CD4-positive, alpha-beta T cell treated with Interleukin-6 at 100 ng/mL for 8 hours (primary cell): ENCODE measurements at regions not wholly inside any gene's neighbourhood (a gene's known extent, or its start where the extent isn't known, plus 50 kb on each side); places are given as distances from the start of the nearest gene placed in this dataset.
"Not testable (repeated sequence)": the region's sequence is repeated elsewhere in the genome, so short reads cannot be mapped to it uniquely, and the experiment has no call there.

Experiments
- DNase-seq: peaks from one replicate; pipeline ENCODE4 v3.0.0-alpha.2; 2020; ENCODE audit warnings: mixed read lengths, low spot score

DNA sequence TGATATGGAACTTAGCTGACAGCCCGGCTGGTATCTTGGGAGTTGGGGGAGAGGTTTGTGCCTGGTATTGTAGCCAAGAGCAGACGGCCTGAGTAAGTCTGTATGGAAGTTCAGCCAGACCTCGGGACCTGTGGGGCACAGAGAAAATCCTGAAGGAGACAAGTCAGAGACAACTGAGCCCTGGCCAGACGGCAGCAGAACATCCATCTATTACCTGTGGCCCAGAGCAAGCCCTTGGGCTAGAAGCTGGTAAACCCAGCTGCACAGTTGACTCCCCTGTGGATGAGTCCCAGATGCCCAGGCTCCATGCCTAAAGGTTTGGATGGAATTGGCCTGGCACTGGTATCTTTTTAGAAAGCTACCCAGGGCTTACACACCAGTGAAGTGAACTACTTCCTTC lies 70.4 kb upstream of the DLG1 start:
- DNase-seq: no peak

DNA sequence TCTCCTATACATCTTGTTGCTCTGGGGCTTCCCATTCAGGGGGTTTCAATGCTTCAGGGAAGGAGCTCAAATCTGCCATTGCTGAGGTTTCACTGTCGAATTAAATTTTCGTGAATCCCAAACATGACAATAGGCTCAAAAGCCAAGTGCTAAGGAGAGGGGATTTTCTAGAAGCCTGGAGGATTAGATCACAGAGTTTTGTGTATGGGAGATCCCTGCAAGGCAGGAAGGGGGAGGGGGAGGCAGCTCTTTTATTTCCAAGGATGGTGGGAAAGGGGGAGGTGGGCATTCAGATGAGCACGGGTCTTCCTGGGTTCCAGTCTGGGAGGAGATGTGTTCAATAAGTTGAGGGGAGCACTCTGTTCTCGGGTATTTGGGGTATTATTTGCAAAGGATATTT lies 69.9 kb upstream of the DLG1 start:
- no peak for DNase-seq

DNA sequence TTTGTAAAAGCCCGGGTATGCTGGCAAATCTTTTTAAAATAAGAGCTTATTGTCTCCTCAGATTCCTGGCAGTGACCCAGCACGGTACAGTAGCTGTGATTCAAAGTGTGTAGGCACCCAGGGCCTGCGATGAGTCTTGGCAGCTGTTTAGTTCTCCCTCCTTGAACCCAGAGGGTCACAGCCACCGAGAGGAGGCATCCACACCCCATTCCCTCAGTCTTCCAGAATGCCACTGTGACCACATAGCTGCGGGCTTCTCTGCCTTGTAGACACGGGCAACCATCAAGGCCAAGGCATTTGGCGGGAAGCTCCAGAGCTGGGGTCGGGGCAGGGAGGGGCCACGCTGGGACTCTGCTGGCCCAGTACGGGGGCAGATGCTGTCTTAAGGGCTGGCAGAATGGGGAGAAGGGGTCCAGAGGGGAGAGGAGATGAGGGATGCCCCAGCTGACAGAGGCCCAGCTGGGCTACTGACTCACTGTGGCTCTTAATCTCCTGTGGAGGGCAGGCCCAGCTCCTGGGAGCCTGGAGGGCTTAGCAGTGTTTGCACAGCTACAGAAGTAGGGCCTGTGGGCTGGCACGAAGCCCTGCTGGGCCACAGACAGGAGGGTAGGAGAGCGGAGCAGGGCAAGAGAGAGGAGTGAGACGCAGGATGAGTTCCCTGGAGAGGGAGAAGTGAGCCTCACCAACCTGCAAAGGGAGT lies 68.8 kb upstream of the DLG1 start:
- no peak for DNase-seq

DNA sequence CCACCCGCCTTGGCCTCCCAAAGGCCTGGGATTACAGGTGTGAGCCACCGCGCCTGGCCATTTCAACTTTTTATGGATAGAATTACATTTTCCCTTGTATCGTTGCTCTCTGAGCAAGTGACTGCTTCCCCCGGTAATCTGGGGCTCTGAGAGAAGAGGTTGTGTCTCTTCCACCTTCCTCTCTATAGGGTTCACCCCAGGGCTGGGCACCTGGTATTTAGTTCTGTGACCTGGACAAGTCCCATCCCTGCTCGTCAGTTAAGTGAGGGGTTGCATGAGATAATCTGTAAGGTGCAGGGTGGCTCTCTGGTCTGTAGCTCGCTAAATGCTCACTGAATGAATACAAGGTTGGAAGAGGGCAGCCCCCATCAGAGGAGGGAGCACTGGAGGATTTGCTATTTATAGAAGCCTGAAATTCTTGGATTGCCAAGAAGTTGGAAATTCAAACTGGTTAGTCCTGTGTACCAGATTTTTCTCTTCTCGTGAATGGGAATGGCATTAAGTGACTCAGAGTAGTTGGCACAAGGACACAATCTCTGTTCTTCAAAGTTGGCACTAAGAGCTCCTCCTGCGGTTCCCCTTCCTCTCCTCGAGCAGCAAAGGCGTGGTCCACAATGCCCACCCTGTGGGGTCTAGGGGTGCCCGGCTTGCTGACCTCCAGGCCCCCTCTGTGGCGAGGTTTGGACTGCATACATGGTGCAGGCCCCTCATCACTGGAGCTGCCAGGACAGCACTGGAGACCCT lies 68.1 kb upstream of the DLG1 start:
- no peak for DNase-seq

DNA sequence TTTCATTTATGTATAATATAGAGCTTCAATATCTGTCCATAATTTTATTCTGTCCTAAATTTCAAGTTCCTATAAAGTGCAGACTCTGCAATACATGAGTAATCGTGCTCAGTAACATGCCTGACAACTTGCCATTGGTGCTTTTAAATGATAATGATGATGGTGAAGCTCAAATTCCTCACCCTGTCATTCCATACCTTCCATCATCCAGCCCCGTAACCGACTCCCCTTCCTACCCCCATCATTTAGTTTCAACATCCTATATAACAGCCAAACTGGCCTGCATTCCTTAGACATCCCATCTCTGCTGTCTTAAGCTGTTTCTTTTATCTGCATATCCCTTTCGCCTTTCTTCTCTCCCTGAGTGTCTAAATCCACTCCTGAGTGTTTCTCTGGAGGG lies 67.2 kb upstream of the DLG1 start:
- no peak for DNase-seq

DNA sequence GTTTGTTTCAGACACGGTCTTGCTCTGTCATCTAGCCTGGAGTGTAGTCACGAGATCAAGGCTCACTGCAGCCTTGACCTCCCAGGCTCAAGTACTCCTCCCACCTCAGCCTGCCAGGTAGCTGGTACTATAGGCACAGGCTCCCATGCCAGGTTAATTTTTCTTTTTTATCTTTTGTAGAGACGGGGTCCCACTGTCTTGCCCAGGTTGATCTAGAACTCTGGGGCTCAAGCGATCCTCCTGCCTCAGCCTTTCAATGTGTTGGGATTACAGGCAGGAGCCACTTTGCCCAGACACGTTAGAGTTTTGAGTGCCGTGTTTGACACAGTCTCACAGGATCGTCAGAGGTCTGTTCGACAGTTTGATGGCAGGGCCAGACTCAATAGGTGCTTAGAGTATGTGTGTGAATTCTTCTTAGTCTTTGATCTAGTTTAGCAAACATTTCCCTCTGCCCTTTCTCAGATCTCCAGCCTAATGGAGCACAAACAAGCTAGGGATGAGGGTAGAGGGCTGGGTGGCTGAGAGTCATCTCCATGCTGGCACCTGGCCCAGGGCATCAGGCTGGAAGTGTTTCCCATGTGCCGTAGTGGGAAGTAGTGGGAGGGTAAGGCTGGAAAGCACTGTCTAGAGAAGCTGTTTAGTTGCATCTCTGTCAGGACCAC lies 66.1 kb upstream of the DLG1 start:
- DNase-seq: no peak

DNA sequence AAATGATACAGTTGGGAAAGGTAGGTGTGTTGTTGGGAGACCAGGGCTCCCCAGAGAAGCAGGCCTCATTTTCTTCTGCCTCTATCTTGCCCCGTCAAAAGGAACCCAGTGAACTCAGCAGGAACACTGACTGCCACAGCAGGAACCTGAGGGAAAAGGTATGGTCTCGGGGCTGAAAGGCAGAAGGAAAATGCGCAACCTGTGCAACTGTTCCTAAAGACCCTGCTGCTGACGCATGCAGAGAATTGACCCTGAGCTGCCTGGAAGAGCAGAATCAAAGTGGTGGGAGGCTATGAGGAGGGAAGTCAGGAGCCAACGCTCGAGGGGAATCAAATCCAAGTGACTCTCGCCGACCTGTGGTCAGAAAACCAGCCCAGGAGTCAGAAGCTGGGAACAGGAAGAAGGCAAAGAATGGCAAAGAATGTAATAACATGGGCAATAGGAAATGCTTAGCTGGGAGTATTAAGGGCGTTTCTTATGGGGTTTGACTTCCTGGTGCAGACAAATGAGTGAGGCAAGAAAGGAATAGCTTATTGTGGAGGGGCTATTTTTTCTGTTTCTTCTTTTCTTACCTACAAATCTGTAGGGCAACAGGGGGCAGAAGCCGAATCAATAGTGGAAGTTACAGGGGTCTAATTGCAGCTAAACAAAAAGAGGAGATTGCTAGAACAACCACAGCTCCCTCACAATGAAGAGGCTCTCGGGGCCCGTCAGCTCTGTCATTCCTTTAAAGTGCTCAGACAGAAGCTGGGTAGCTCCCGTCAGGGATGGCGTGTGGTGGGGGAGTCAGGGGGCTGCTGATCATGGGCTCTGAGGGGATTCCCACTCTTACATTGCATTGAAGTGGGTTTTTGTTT lies 65.4 kb upstream of the DLG1 start:
- no peak for DNase-seq

DNA sequence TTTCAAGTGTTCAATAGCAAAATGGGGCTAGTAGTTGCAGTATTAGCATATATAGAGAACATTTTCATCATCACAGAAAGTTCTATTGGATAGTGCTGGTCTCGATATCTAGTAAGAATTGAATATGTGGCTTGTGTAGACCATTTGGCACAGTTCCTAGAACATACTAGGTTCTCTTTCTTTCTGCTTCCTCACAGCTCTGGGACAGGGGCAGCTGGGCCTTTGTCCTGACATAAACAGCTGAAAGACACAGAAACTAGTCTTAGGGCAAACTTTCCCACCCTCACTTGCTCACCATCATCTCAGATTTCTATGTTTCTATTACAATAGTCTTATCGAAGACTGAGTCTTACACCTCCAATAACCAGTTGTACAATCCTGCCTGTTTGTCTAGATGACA lies 63.7 kb upstream of the DLG1 start:
- no peak for DNase-seq

DNA sequence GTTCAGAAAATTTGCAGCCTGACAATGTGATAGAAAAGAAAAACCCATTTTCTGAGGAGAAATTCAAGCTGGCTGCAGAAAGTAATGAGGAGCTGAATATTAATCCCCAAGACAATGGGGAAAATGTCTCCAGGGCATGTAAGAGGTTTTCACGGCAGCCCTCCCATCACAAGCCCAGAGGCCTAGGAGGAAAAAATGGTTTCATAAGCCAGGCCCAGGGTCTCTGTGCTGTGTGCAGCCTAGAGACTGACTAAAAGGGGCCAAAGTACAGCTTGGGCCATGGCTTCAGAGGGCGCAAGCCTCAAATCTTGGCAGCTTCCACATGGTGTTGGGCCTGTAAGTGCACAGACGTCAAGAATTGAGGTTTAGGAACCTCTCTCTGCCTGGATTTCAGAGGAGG lies 61.7 kb upstream of the DLG1 start:
- DNase-seq: not testable (repeated sequence)

DNA sequence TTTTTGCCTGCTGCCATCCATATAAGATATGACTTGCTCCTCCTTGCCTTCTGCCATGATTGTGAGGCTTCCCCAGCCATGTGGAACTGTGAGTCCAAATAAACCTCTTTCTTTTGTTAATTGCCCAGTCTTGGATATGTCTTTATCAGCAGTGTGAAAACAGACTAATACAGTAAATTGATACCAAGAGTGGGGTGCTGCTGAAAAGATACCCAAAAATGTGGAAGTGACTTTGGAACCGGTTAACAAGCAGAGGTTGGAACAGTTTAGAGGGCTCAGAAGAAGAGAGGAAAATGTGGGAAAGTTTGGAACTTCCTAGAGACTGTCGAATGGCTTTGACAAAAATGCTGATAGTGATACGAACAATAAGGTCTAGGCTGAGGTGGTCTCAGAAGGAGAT lies 61.1 kb upstream of the DLG1 start:
- DNase-seq: not testable (repeated sequence)

DNA sequence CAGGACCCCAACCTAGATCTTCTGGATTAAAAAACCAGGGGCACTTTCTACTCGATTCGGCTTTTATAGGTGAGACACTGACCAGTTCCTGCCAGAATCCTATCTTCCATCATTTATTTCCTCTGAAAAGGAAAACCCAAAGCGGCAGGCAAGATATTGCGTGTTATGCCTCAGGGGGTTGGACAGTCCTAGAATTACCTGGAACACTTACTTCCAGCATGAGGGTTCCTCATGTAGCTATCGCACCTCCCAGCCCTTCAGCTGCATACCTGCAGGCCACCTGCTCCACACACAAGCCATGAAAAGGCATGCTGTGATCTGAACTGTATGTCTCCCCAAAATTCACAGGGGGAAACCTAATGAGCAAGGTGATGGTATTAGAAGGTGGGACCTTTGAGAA lies 58.3 kb upstream of the DLG1 start:
- no peak for DNase-seq

DNA sequence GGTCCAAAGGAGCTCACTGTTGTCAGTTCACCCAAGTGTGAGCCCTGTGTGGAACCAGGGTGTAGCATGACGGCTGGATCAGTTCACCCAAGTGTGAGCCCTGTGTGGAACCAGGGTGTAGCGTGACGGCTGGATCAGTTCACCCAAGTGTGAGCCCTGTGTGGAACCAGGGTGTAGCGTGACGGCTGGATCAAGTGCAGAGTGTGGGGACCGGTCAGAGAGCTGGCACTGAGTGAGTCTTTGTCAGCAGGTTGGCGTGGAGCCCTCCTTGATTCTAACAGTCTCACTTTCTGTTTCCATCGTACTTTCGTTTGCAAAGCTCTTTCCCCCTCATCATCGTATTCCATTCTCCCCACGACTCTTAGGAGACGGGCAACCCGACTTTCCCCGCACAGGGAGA lies 57.9 kb upstream of the DLG1 start:
- DNase-seq: no peak

DNA sequence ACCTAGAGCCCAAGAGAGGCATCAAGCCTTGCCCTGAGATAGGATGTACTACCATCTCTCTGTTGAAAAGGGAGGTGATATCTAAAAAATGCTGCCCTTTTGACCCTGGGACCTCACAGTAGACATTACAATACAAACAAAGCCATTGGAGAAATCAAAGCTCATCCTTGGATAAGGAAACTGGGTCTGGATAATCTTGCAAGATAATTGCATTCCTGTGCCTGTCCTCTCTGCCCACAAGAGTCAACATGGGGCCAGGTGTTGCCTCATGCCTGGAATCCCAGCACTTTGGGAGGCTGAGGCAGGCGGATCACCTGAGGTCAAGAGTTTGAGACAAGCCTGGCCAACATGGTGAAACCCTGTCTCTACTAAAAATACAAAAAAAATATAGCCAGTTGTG lies 57.3 kb upstream of the DLG1 start:
- no peak for DNase-seq

DNA sequence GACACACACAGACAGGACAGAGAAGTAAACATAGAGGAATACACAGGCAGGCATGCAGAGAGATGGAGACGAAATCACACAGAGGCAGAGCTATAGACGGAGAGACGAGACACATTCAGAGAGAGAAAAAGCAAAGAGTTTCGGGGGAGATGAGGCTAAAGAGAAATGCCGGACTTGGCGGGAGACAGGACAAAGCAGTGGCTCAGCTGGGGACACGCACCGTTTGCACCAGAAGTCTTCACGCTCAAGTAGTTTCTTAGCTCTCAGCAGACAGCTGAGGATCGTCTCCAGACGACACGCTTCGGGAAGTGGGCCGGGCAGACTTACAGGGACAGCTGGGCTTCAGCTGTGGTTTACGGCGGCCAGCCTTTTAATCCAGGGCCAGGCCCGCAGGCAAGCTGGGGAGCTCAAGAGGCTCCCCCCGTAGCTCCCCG lies 56.2 kb upstream of the DLG1 start:
- no peak for DNase-seq

DNA sequence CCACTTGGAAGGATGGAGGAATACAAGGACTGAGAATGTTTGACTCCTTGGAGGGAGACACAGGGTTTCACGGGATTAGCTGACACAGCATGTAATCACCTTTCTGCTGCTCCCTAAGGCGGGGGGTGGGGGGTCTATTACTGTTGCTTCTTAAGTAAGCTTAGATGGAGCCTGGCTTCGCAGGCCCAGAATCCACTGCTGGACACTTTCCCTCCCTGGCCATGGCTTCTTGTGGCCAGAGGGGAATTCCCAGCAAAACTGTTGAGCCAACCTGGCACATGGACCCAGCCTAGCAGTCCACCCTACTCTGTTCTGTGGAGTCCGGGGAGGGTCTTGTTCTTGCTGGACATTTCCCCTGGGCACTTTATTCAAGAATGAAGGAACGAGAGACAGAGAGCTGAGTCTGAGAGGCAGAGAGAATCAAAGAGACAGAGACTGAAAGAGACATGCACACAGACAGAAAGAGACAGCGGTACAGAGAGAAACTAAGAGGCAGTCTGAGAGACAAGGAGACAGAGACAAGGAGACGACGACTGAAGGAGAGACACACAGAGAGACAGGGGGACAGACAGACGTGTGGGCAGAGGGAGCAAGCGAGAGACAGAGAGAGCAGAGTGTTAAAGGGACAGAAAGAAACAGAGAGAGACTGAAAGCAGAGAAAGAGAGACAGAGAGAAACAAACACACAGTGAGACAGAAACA lies 55.6 kb upstream of the DLG1 start:
- no peak for DNase-seq

DNA sequence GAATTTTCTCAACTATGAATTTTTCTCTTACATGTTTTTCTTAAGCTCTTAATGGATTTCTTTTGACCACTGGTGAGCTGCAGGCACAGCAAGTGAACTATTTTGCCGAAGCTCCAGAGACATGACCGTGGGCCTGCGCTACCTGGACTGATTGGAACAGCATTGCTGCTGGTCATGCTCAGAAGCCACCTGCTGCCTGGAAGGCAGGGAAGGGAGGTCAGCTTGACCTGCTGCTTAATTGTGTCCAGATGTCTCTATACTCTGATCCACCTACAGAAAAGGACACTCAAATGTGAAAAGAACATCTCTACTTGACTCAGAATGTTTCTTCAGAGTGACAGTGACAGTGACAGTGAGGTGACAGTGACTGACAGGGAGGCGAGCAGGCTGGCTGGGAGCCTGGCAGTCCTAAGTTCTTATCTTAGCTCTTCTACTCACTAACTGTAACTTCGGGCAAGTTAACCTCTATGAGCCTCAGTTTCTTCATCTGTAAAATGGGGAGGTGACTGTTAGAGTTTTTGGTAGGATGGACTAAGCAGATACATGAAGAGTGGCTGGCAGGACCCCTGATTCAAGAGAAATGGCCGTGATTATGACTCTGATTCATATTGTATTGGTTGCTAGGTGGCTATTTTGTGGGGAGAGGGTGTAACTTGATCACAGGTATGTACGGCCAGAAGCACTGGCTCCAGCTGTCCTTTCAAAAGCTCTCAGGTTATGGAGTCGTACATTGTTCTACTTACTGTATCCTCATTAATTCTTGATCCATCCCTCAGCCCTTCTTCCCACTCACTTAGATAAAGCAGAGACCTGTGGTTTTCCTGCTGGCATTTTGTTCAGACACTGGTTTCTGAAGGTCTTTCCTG lies 54.8 kb upstream of the DLG1 start:
- no peak for DNase-seq

DNA sequence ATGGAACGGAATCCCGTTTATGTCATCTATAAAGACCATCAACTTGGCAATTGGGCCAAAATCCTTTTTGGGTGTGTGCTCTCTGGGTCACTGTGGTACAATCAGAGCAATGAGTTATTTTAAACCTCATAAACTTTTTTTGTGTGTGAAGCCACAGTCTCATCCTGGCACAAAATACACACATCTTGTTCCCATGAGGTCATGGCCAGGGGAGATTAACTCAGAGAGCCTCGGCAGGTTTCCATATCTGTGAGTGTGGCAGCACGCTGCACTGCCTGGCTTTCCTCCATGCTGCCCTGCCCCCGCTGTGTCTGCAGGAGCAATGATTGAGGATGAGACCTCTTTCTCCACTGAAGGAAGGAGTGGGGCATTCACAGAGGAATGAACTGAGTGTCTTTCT lies 54.0 kb upstream of the DLG1 start:
- DNase-seq: no peak

DNA sequence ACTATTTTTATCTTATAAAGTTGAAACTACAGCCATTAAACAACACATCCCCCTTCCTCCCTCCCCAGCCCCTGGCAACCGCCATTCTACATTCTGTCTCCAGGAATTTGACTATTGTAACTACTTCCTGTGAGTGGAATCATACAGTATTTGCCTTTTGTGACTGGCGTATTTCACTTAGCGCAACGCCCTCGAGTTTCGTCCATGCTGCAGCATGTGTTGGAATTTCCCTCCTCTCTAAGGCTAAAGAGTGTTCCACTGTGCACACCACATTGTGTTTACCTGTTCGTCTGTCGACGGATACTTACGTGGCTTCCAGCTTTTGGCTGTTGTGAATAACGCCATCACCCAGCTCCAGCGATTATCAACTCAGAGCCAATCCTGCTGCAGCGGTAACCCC lies 52.0 kb upstream of the DLG1 start:
- no peak for DNase-seq

DNA sequence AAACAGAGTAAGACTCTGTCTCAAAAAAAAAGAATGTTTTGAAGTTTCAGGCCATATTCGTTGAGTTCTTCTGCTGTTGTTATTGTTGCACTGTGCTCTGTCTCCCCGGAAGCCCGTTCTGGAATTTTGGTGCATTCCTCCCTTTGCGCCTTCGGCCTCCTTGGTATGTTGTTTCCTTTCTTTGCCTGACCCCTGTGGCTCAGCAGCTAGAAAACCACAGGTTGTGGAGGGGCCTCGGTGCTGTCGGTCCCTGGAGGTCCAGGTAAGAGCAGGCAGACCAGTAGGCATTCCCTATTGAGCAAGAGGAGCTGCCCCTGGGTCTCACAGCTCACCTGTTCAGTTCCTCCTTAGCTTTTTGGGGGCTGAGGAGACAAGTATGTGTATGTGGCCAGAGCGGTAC lies 51.0 kb upstream of the DLG1 start:
- DNase-seq: no peak
